Rectal smooth muscle tissue (tissue), 1 donor: ENCODE measurements at regions not wholly inside any gene's neighbourhood (a gene's known extent, or its start where the extent isn't known, plus 50 kb on each side); places are given as distances from the start of the nearest gene placed in this dataset.
"Not testable (repeated sequence)": the region's sequence is repeated elsewhere in the genome, so short reads cannot be mapped to it uniquely, and the experiment has no call there.

ENCODE experiments used
- H3K27ac ChIP-seq: one replicate; pipeline ENCODE4 v1.7.0; 2013; ENCODE audit warnings: low read depth, low read length, inconsistent platforms
- H3K27me3 ChIP-seq: one replicate; pipeline ENCODE4 v1.7.0; 2013; ENCODE audit warnings: low read length; ENCODE audit not compliant: control insufficient read depth, insufficient read depth
- H3K36me3 ChIP-seq: one replicate; pipeline ENCODE4 v1.7.0; 2013; ENCODE audit warnings: low read length; ENCODE audit not compliant: control insufficient read depth, insufficient read depth
- H3K4me1 ChIP-seq: one replicate; pipeline ENCODE4 v1.7.0; 2013; ENCODE audit warnings: low read length; ENCODE audit not compliant: control insufficient read depth, insufficient read depth
- H3K4me3 ChIP-seq: one replicate; pipeline ENCODE4 v1.7.0; 2013; ENCODE audit warnings: low read length
- H3K9ac ChIP-seq: one replicate; pipeline ENCODE4 v1.7.0; 2013; ENCODE audit warnings: low read length

- not testable (repeated sequence) for H3K36me3 ChIP-seq, H3K9ac ChIP-seq, H3K4me3 ChIP-seq, H3K4me1 ChIP-seq, H3K27ac ChIP-seq, H3K27me3 ChIP-seq
Measured at GRCh38 chr4:53699310-53699709, 108.0 kb upstream of the LNX1 start.

GRCh38 chr4:53697016-53697685 lies 105.9 kb upstream of the LNX1 start:
- no peaks in the 10 kb centered on the region for H3K27me3 ChIP-seq
- no peak overlapping the region for H3K9ac ChIP-seq
- H3K4me1 ChIP-seq: no peaks in the 10 kb centered on the region
- no peak overlapping the region for H3K4me3 ChIP-seq
- no peak overlapping the region for H3K27ac ChIP-seq
- no peaks in the 10 kb centered on the region for H3K36me3 ChIP-seq

- no peaks in the 10 kb centered on the region for H3K27me3 ChIP-seq
- H3K4me1 ChIP-seq: no peaks in the 10 kb centered on the region
- no peak overlapping the region for H3K27ac ChIP-seq
- H3K4me3 ChIP-seq: no peak overlapping the region
- no peaks in the 10 kb centered on the region for H3K36me3 ChIP-seq
- no peak overlapping the region for H3K9ac ChIP-seq
Measured at GRCh38 chr4:53695540-53696463, 104.5 kb upstream of the LNX1 start.

GRCh38 chr4:53694666-53695065 lies 103.4 kb upstream of the LNX1 start:
- no peak overlapping the region for H3K27ac ChIP-seq
- no peak overlapping the region for H3K9ac ChIP-seq
- no peaks in the 10 kb centered on the region for H3K4me1 ChIP-seq
- no peaks in the 10 kb centered on the region for H3K36me3 ChIP-seq
- no peaks in the 10 kb centered on the region for H3K27me3 ChIP-seq
- no peak overlapping the region for H3K4me3 ChIP-seq

GRCh38 chr4:53693909-53694308 lies 102.6 kb upstream of the LNX1 start:
- no peaks in the 10 kb centered on the region for H3K36me3 ChIP-seq
- H3K27ac ChIP-seq: no peak overlapping the region
- no peaks in the 10 kb centered on the region for H3K27me3 ChIP-seq
- H3K9ac ChIP-seq: no peak overlapping the region
- no peaks in the 10 kb centered on the region for H3K4me1 ChIP-seq
- H3K4me3 ChIP-seq: no peak overlapping the region

- H3K9ac ChIP-seq: no peak overlapping the region
- H3K4me1 ChIP-seq: no peaks in the 10 kb centered on the region
- H3K4me3 ChIP-seq: no peak overlapping the region
- no peak overlapping the region for H3K27ac ChIP-seq
- no peaks in the 10 kb centered on the region for H3K36me3 ChIP-seq
- no peaks in the 10 kb centered on the region for H3K27me3 ChIP-seq
Measured at GRCh38 chr4:53693408-53693807, 102.1 kb upstream of the LNX1 start.

GRCh38 chr4:53688186-53688790 lies 97.0 kb upstream of the LNX1 start:
- Histone ChIP-seq H3K36me3 (no peaks in the 10 kb centered on the region), H3K27me3 (no peaks in the 10 kb centered on the region), H3K9ac (no peak overlapping the region), H3K4me1 (no peaks in the 10 kb centered on the region), H3K27ac (no peak overlapping the region), H3K4me3 (no peak overlapping the region)

- H3K4me1 ChIP-seq: no peaks in the 10 kb centered on the region
- H3K27me3 ChIP-seq: no peaks in the 10 kb centered on the region
- H3K36me3 ChIP-seq: no peaks in the 10 kb centered on the region
- no peak overlapping the region for H3K9ac ChIP-seq
- H3K4me3 ChIP-seq: no peak overlapping the region
- no peak overlapping the region for H3K27ac ChIP-seq
Measured at GRCh38 chr4:53686521-53686920, 95.2 kb upstream of the LNX1 start.

GRCh38 chr4:53684136-53685130 lies 93.1 kb upstream of the LNX1 start:
- H3K4me3 ChIP-seq: no peak overlapping the region
- no peak overlapping the region for H3K9ac ChIP-seq
- no peaks in the 10 kb centered on the region for H3K36me3 ChIP-seq
- H3K27me3 ChIP-seq: no peaks in the 10 kb centered on the region
- no peaks in the 10 kb centered on the region for H3K4me1 ChIP-seq
- no peak overlapping the region for H3K27ac ChIP-seq

GRCh38 chr4:53682908-53683307 lies 91.6 kb upstream of the LNX1 start:
- Histone ChIP-seq H3K27ac (no peak overlapping the region), H3K4me3 (no peak overlapping the region)

GRCh38 chr4:53682196-53682595 lies 90.9 kb upstream of the LNX1 start:
- Histone ChIP-seq H3K27me3 (no peaks in the 10 kb centered on the region), H3K27ac (no peak overlapping the region)

More at GRCh38 chr4:53682908-53683307, 91.6 kb upstream of the LNX1 start:
- Histone ChIP-seq H3K4me1 (no peaks in the 10 kb centered on the region), H3K9ac (no peak overlapping the region), H3K36me3 (no peaks in the 10 kb centered on the region), H3K27me3 (no peaks in the 10 kb centered on the region)

GRCh38 chr4:53680598-53680997 lies 89.3 kb upstream of the LNX1 start:
- no peaks in the 10 kb centered on the region for H3K4me1 ChIP-seq
- no peaks in the 10 kb centered on the region for H3K36me3 ChIP-seq
- no peak overlapping the region for H3K9ac ChIP-seq
- H3K27ac ChIP-seq: no peak overlapping the region
- no peaks in the 10 kb centered on the region for H3K27me3 ChIP-seq
- H3K4me3 ChIP-seq: no peak overlapping the region

More at GRCh38 chr4:53682196-53682595, 90.9 kb upstream of the LNX1 start:
- H3K36me3 ChIP-seq: no peaks in the 10 kb centered on the region
- H3K4me3 ChIP-seq: no peak overlapping the region
- no peak overlapping the region for H3K9ac ChIP-seq
- H3K4me1 ChIP-seq: no peaks in the 10 kb centered on the region
